GM06990 (cell line): ENCODE measurements at regions not wholly inside any gene's neighbourhood (a gene's known extent, or its start where the extent isn't known, plus 50 kb on each side); places are given as distances from the start of the nearest gene placed in this dataset.

Experiments
- DNase-seq: peaks from one replicate; pipeline ENCODE4 v3.0.0-alpha.2; 2011; ENCODE audit not compliant: insufficient read length; ENCODE audit errors: extremely low read depth
- H3K27me3 ChIP-seq: replicated peaks from 2 replicates; pipeline ENCODE4 v1.6.0; 2011; ENCODE audit warnings: low read length; ENCODE audit not compliant: control insufficient read depth, insufficient read depth
- H3K36me3 ChIP-seq: 2 replicates; pipeline ENCODE4 v1.5.1; 2011; ENCODE audit warnings: low read length; ENCODE audit not compliant: control insufficient read depth, insufficient read depth
- H3K4me3 ChIP-seq: replicated peaks from 2 replicates; pipeline ENCODE4 v1.5.1; 2011; ENCODE audit warnings: low read depth, mild to moderate bottlenecking, control low read depth, low read length
- TF ChIP-seq, protein P1 (sequence below): IDR thresholded peaks from 2 replicates; pipeline ENCODE4 v1.5.1; 2011; ENCODE audit warnings: low read length, control low read depth, mild to moderate bottlenecking, inconsistent platforms; ENCODE audit not compliant: insufficient read depth, poor library complexity, severe bottlenecking

DNA sequence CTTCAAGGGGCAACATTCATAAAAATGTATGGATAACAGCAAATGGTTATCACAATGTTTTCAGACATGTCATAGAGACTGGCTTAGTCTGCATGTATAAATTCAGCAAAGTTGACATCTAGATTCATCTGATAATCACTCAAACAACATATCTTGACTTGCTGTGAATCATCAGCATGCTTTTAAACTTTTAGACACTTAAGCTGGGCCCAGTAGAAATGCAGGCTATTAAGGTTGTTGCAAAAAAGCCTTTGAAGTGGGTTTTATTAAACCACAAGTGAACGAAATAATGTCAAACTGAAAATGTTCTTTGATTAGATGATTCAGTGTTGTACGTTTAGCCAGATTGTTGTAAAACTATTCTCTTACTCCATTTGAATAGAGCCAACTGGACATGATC lies 759.6 kb downstream of the NXPH1 start:
- no peaks in the 10 kb centered on the region for H3K36me3 ChIP-seq
- no peaks in the 10 kb centered on the region for H3K27me3 ChIP-seq
- TF ChIP-seq, protein P1, sequence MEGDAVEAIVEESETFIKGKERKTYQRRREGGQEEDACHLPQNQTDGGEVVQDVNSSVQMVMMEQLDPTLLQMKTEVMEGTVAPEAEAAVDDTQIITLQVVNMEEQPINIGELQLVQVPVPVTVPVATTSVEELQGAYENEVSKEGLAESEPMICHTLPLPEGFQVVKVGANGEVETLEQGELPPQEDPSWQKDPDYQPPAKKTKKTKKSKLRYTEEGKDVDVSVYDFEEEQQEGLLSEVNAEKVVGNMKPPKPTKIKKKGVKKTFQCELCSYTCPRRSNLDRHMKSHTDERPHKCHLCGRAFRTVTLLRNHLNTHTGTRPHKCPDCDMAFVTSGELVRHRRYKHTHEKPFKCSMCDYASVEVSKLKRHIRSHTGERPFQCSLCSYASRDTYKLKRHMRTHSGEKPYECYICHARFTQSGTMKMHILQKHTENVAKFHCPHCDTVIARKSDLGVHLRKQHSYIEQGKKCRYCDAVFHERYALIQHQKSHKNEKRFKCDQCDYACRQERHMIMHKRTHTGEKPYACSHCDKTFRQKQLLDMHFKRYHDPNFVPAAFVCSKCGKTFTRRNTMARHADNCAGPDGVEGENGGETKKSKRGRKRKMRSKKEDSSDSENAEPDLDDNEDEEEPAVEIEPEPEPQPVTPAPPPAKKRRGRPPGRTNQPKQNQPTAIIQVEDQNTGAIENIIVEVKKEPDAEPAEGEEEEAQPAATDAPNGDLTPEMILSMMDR, result no peak
- no peak overlapping the region for H3K4me3 ChIP-seq
- DNase-seq, result no peak

DNA sequence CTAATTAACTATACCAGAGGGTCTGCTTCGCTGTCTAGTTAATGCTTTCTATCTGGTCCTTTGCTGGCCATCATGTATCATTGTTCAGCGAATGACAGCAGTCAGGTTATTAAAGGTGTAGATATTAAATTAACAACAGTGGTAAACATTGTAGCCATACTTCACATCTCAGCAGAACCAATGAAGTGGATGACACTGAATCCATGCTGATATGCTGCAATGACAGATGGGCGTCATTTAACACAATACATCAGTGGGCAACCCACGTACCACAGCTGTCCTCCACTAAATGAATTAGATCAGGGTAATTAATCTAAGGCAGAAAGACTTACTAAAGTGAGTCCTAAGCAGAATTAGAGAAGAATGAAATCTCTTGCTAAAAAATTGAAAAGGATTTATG lies 767.2 kb downstream of the NXPH1 start:
- Histone ChIP-seq H3K36me3 (no peaks in the 10 kb centered on the region), H3K27me3 (no peaks in the 10 kb centered on the region), H3K4me3 (no peak overlapping the region)
- no peak for DNase-seq
- TF ChIP-seq, protein P1, result no peak

DNA sequence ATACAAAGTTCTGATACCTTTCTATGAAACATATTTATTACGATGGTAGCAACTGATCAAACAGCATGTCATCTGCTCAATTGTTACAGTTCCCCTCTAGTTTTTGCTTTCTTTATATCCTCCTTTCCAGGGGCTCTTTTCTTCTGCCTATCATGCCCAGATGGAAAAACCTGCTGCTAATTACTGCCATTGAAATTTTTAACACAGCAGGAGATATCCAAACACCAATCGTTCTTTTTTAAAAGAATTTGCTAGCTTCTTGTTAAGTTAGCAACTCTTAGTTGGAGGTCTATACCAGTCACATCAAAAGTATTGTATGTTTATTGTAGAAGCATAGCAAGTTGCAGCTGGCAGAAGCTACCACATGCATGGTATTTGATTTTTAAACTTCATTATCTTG lies 768.5 kb downstream of the NXPH1 start:
- no peaks in the 10 kb centered on the region for H3K27me3 ChIP-seq
- no peaks in the 10 kb centered on the region for H3K36me3 ChIP-seq
- TF ChIP-seq, protein P1, result no peak
- H3K4me3 ChIP-seq, result no peak overlapping the region
- no peak for DNase-seq

DNA sequence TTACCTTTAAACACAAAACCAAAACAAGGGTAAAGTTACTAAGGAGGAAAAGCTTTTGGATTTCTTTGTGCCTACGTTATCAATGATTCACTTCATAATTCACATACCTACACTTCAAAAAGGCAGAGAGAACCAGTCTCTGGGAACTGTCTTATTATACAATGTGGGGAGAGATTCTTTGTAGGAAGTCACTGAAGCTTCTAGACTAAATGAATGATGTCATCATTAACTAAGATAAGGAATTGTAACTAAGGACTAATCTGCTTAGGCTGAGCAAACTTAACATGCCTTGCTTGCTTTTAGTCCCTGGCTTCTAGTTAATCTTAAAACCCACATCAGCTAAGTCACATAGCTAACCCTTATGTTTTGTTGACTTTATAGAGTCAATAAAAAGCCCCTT lies 771.2 kb downstream of the NXPH1 start:
- Histone ChIP-seq H3K36me3 (no peaks in the 10 kb centered on the region), H3K4me3 (no peak overlapping the region), H3K27me3 (no peaks in the 10 kb centered on the region)
- DNase-seq, result no peak
- TF ChIP-seq, protein P1, result no peak

DNA sequence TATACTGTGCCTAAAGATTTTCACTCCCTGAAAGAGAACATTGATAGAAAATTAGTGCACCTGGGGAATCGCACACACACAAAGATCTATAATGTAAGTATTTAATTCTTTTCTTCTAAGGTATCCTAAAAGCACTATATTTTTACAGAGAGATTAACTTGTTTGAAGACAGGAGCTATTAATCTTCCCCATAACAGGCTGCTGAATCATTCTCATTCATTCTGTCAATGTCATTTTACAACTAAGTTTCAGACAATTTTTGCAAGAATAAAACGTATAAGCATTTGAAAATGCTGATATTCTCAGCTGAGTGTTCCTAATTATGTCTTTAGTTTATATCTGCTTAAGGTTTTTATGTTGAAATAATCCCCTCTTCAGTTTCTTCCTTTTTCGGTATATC lies 776.7 kb downstream of the NXPH1 start:
- TF ChIP-seq, protein P1, result no peak
- no peaks in the 10 kb centered on the region for H3K27me3 ChIP-seq
- no peak overlapping the region for H3K4me3 ChIP-seq
- DNase-seq, result no peak
- no peaks in the 10 kb centered on the region for H3K36me3 ChIP-seq

DNA sequence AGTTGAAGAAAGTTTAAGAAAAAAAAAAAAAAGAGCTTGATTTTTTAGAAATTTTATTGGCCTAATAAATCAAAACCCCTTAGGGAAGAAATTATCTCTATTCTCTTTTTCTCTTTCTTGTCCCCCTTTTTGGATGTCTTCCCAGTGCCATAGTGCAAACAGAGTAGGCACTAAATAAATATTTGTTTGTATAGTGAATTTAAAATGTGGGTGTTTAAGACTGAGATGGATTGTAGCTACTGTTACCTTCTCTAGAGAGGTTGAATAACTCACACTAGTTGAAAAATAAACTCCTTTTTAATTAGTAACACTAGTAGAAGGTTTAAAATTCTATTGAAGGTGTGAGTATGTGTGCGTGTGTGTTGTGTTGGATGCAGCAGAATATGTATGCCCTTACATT lies 783.8 kb downstream of the NXPH1 start:
- H3K27me3 ChIP-seq, result no peaks in the 10 kb centered on the region
- TF ChIP-seq, protein P1, result no peak
- H3K4me3 ChIP-seq, result no peak overlapping the region
- DNase-seq, result no peak
- no peaks in the 10 kb centered on the region for H3K36me3 ChIP-seq
